Stimulated activated CD4-positive, alpha-beta T cell treated with anti-CD3 and anti-CD28 coated beads, Interleukin-1b, Interleukin-23, amount 100 ng/mL, for 1 hour (primary cell): ENCODE measurements at regions not wholly inside any gene's neighbourhood (a gene's known extent, or its start where the extent isn't known, plus 50 kb on each side); places are given as distances from the start of the nearest gene placed in this dataset.

Experiments
- DNase-seq, 2 donors: peaks; one replicate each; pipeline ENCODE4 v3.0.0-alpha.2; 2020; ENCODE audit warnings: low read depth in 2 of 2

GRCh38 chr11:127424661-127425060 lies 424.1 kb upstream of the KIRREL3 start:
- no peak for DNase-seq

GRCh38 chr11:127420139-127420538 lies 419.6 kb upstream of the KIRREL3 start:
- DNase-seq = no peak

DNA sequence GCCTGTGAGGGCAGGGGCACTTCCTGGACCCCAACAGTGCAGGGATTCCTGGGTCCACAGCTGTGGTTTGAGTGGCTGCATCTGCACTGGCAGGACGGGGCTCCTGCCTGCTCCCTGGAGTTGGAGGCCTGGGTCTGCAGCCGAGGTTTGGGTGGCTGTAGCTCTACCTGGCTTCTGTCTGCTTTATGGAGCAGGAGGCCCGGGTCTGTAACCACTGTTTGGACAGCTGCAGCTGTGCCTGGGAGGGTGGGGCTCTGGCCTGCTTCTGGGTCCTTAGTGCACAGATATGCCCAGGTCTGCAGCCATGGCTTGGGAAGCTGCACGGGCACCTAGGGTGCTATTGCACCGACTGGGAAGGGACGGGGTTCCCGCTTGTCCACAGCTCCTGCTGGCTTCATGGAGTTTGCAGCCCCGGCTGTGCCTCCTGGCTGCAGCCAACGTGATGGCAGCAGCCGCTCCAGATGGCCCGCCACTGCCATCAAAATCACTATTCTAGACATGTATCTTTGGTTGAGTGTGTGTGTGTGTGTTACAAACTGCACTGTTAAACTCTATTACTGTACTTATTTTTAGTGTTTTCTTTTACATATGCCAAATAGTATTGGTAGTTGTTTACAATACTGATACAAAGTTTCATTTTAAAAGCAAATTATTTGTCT lies 412.3 kb upstream of the KIRREL3 start:
- no peak for DNase-seq

GRCh38 chr11:127412234-127412633 lies 411.7 kb upstream of the KIRREL3 start:
- DNase-seq = no peak

- DNase-seq = no peak
Measured at GRCh38 chr11:127411283-127411682, 410.7 kb upstream of the KIRREL3 start.

DNA sequence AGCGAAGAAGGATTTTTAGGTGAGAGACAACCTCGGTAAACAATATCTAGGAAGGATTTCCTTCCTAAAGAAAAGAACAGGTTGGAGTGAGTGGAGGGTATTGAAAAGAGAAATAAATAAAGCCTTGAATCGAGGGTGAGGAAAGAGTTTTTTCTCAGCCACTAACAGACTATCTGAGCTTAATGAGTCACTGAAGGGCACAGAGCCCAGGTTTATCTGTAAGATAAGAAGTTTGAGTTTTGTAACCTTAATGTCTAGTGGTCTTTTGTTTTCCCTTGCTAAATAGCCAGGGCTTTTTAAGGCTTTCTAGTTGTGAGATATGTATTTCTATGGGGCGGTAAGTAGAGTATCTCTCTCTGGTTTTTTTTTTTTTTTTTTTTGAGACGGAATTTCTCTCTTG lies 394.5 kb upstream of the KIRREL3 start:
- no peak for DNase-seq

GRCh38 chr11:127393460-127393997 lies 393.0 kb upstream of the KIRREL3 start:
- DNase-seq = no peak

GRCh38 chr11:127392575-127392974 lies 392.0 kb upstream of the KIRREL3 start:
- DNase-seq = no peak

DNA sequence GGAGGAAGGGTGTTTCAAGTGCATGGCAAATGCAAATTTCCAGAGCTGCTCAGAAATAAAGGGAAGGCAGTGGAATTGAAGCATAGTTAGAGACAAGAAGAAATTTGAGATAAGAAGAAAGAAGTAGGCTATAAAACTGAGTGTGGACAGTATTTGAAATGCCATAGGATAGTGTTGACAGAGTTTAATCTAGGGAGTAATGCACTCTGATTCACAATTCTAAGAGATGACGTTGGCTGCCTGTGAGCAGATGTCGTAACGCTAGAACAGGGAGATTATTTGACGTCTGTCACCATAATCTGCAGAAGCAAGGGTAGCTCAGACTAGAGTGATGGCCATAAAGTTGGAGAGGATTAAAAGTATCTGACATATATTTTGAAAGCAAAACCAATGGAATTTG lies 389.9 kb upstream of the KIRREL3 start:
- no peak for DNase-seq

DNA sequence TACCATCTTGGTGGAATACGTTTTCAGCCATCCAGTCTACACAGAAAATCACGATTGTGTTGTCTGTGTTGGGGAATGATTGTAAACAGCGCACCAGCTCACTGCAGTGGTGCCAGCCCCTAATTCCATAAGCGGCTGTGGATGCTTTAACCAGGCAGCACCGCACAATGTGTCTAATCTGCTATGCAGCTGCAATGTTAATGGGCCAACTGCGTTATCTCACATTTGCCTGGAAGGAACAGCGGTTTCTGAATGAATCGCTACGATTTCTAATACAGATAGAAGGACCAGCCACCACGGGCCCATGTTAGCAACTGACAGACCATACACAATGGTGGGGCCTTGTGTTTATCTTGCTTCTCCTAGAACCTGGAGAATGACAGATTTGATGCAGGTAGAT lies 384.5 kb upstream of the KIRREL3 start:
- no peak for DNase-seq

DNA sequence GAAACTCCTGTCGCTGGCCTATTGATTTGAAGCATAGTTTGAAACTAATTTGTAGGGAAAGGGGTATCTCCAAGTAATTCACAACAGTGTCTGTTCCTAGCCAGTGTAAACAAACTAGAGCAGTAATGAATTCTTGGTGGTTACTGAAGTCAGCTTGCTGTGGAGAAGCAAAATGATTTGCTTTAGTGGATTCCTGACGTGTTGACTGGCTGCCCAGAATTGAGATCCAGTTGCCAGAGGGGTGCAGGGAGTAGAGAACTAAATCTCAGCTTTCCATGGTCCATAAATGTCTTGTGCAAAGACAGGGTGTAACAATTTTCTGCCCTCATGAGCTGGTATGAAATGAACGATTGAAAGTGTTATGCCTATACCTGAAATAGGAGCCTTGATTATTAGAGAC lies 382.5 kb upstream of the KIRREL3 start:
- no peak for DNase-seq

- no peak for DNase-seq
Measured at GRCh38 chr11:127381247-127381646, 380.7 kb upstream of the KIRREL3 start.

DNA sequence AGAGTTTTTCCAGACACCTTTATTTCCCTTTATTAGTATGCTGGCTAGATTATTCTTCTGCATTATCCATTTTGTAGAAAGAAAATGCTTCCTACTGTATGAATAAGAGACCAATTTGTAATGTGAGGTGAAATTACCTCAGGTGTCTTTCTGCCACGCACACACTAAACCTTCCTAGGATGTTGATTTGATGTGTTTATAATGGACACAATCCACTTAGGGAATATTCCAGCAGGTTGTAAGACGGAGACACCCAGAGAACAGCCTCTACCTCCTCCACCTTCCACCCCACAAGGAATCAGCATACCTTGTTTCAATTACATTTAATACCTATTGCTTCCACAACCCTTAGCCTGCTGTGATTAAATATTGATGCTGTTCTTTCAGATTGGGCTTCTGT lies 379.1 kb upstream of the KIRREL3 start:
- no peak for DNase-seq

GRCh38 chr11:127376301-127376700 lies 375.7 kb upstream of the KIRREL3 start:
- no peak for DNase-seq

DNA sequence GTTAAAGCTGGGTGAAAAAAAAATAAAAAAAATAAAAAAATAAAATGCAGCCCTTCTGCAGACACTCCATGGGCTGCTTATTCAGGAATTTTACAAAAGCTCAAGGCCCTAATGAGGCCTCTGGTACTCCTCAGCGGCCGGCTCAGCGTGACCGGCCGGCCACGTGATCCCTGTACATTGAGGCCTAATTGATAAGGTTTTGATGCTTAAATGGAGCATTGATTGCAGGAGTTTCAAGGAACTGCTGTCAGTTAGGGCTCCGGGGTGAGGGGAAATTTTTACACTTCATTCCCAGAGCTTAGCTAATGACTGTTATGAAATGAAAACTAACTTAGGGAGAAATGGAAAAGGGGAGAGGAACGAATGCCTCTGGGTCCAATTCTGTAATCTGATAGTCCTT lies 368.8 kb upstream of the KIRREL3 start:
- DNase-seq = no peak

DNA sequence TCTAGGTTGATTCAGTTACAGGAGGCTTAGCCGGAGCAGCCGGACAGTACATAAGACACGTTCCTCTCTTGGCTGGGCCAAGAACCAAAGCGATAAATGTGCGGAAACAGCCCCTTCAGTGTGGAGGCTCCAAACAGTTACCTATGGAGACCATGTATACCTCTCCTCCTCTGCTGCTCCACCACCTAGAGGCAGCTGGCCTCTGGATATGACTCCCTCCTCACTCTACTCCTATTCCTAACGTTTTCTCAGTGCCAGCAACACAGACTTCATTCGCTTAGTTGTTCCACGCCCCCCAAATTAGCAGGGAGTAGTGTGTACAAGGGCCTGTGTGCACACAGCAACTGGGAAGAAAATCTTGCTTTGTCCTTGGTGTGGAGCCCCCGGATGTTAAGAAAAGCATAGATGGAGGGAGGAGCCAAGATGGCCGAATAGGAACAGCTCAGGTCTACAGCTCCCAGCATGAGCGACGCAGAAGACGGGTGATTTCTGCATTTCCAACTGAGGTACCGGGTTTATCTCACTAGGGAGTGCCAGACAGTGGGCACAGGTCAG lies 362.3 kb upstream of the KIRREL3 start:
- no peak for DNase-seq

DNA sequence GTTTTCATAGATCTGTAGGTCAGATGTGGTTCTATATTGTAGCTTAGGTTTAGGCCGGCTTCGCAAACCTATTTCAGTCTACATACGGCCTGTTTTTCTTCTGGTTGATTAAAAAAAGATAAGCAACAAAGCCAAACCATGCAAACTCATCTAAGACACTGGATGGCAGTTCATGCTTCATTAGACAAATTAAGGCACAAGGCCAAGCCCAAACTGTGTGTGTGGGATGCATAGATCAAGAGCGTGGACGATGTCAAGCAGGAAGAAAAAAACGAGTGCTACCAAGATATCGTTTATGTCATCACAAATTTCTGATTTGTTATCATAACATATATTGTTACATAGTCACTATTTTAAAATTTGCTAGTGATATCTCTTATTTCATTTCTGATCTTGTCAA lies 357.6 kb upstream of the KIRREL3 start:
- no peak for DNase-seq

DNA sequence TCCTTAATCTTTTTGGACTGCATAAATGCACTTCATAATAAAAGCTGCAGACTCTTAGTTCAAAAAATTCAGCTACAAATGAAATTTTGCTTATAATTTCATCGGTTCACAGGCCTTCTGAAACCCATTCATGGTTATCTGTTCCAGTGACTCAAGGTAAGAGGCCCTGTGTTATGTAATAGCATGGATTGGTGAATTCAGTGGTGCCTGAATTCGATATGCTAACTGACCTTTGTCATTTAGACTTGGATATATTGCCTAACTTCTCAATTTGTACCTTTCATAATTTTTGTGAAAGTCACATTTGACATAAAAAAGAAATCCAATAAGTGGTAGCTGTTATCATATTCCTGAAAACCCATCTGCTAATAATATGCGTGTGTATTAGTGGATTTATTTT lies 349.9 kb upstream of the KIRREL3 start:
- no peak for DNase-seq

DNA sequence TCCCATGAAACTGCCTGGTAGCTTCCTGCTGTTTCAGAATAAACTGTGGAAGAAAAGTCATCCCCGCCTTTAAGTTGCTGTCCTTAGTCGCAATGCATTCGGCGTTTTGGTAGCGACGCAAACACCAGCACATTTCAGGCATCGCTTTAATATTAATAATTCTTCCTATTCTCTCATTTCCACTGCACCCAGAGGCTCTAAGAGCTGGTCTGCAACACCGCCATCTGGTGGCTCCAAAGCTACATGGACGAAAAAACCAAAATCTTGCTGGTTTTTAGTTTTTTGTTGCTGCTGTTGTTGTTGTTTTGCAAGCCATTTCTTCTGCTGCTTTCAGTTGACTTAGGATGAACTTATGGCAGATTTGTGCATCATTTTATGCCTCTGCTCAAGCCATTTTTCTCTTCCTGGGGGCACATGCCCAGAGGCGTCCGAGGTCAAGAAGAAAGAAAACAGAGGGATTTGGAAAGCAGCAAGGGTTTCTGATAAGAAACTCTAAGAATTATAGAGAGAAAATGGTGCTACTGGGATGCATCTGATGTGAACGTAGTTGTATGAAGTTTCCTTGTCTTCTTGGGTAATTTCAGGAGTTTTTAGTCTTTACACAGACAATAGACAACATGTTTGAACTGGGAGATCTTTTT lies 345.4 kb upstream of the KIRREL3 start:
- no peak for DNase-seq

DNA sequence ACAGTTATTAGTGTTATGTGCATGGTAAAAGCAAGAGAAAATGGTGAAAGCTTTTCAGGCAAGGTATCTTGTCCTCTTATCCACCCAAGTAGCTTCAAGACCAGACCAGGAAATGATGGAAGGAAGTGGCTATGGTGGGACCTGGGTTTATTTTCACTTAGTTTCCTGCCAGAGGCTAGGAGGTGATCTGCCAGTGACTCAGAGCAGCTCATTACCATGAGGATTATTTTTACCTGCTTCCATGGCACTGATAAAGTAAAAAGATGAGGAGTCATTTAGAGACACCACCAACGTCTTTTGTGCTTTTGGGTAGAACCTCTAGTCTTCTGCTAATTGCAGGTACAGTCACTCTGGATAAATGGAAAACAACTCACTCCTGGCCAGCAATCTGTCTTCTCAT lies 339.9 kb upstream of the KIRREL3 start:
- DNase-seq = no peak

DNA sequence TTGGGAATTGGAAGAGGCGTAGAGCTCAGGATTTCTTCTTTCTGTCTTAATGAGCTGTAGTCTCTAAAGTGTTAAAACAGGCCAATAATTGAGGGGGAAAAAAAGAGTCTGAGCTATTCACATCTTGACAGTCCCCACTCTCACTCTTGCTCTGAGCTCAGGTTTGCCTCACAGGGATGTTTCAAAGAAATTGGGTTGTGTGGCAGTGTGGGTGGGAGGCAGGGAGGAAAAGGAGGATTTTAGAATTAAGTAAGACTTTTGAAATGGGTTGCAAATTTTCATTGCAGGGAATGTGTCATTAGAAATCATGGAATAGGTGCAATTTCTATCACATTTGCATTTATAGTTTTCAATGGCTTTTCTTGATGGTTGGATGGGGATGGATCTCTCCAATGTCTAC lies 338.8 kb upstream of the KIRREL3 start:
- DNase-seq = no peak

- DNase-seq = no peak
Measured at GRCh38 chr11:127338380-127339259, 338.1 kb upstream of the KIRREL3 start.
